IPS-18a (cell line): ENCODE measurements at regions not wholly inside any gene's neighbourhood (a gene's known extent, or its start where the extent isn't known, plus 50 kb on each side); places are given as distances from the start of the nearest gene placed in this dataset.

Experiments used
- H3K27ac ChIP-seq: one replicate; pipeline ENCODE4 v1.5.1; 2013; ENCODE audit warnings: low read length
- H3K27me3 ChIP-seq: one replicate; pipeline ENCODE4 v1.6.1; 2013; ENCODE audit warnings: mild to moderate bottlenecking, low read length; ENCODE audit not compliant: control insufficient read depth, insufficient read depth
- H3K36me3 ChIP-seq: one replicate; pipeline ENCODE4 v1.6.1; 2013; ENCODE audit warnings: low read depth, low read length; ENCODE audit not compliant: control insufficient read depth
- H3K4me1 ChIP-seq: one replicate; pipeline ENCODE4 v1.6.1; 2013; ENCODE audit warnings: low read depth, low read length; ENCODE audit not compliant: control insufficient read depth
- H3K4me3 ChIP-seq: one replicate; pipeline ENCODE4 v1.5.1; 2013; ENCODE audit warnings: low read length
- H3K9ac ChIP-seq: one replicate; pipeline ENCODE4 v1.6.1; 2013; ENCODE audit warnings: mild to moderate bottlenecking, low read length, moderate library complexity
- H3K9me3 ChIP-seq: one replicate; pipeline ENCODE4 v1.6.1; 2013; ENCODE audit warnings: low read depth, low read length; ENCODE audit not compliant: control insufficient read depth

- H3K9me3 ChIP-seq = no peaks in the 10 kb centered on the region
- no peaks in the 10 kb centered on the region for H3K4me1 ChIP-seq
- H3K4me3 ChIP-seq = no peak overlapping the region
- H3K9ac ChIP-seq = no peak overlapping the region
- no peak overlapping the region for H3K27ac ChIP-seq
- no peaks in the 10 kb centered on the region for H3K36me3 ChIP-seq
- H3K27me3 ChIP-seq = no peaks in the 10 kb centered on the region
Measured at GRCh38 chr4:179817317-179817716, 2375.1 kb upstream of the AGA start.

GRCh38 chr4:179823342-179823741, 2381.1 kb upstream of the AGA start:
- Histone ChIP-seq H3K27me3 (no peaks in the 10 kb centered on the region), H3K27ac (no peak overlapping the region), H3K36me3 (no peaks in the 10 kb centered on the region), H3K4me1 (no peaks in the 10 kb centered on the region), H3K9ac (no peak overlapping the region), H3K9me3 (no peaks in the 10 kb centered on the region), H3K4me3 (no peak overlapping the region)

- Histone ChIP-seq H3K4me3 (no peak overlapping the region), H3K27ac (no peak overlapping the region), H3K4me1 (no peaks in the 10 kb centered on the region)
Measured at GRCh38 chr4:179831274-179831673, 2389.0 kb upstream of the AGA start.

GRCh38 chr4:179836179-179837075, 2394.2 kb upstream of the AGA start:
- Histone ChIP-seq H3K4me1 (no peaks in the 10 kb centered on the region), H3K9me3 (no peaks in the 10 kb centered on the region), H3K36me3 (no peaks in the 10 kb centered on the region), H3K4me3 (no peak overlapping the region), H3K9ac (no peak overlapping the region), H3K27me3 (no peaks in the 10 kb centered on the region), H3K27ac (no peak overlapping the region)

More at GRCh38 chr4:179831274-179831673, 2389.0 kb upstream of the AGA start:
- Histone ChIP-seq H3K9ac (no peak overlapping the region), H3K36me3 (no peaks in the 10 kb centered on the region), H3K9me3 (no peaks in the 10 kb centered on the region), H3K27me3 (no peaks in the 10 kb centered on the region)

GRCh38 chr4:179843370-179843769, 2399.8 kb upstream of the TENM3 start:
- H3K36me3 ChIP-seq = no peaks in the 10 kb centered on the region
- no peak overlapping the region for H3K4me3 ChIP-seq
- no peaks in the 10 kb centered on the region for H3K9me3 ChIP-seq
- H3K4me1 ChIP-seq = no peaks in the 10 kb centered on the region
- H3K9ac ChIP-seq = no peak overlapping the region
- H3K27me3 ChIP-seq = no peaks in the 10 kb centered on the region
- no peak overlapping the region for H3K27ac ChIP-seq

GRCh38 chr4:179855469-179855868, 2387.7 kb upstream of the TENM3 start:
- H3K27ac ChIP-seq = no peak overlapping the region

GRCh38 chr4:179858221-179858620, 2385.0 kb upstream of the TENM3 start:
- H3K27me3 ChIP-seq = no peaks in the 10 kb centered on the region
- H3K4me3 ChIP-seq = no peak overlapping the region
- H3K36me3 ChIP-seq = no peaks in the 10 kb centered on the region
- no peak overlapping the region for H3K9ac ChIP-seq
- H3K4me1 ChIP-seq = no peaks in the 10 kb centered on the region
- no peak overlapping the region for H3K27ac ChIP-seq
- no peaks in the 10 kb centered on the region for H3K9me3 ChIP-seq

More at GRCh38 chr4:179855469-179855868, 2387.7 kb upstream of the TENM3 start:
- Histone ChIP-seq H3K36me3 (no peaks in the 10 kb centered on the region), H3K4me1 (no peaks in the 10 kb centered on the region), H3K9me3 (no peaks in the 10 kb centered on the region), H3K9ac (no peak overlapping the region), H3K4me3 (no peak overlapping the region), H3K27me3 (no peaks in the 10 kb centered on the region)

GRCh38 chr4:179867300-179867878, 2375.8 kb upstream of the TENM3 start:
- Histone ChIP-seq H3K9ac (no peak overlapping the region), H3K36me3 (no peaks in the 10 kb centered on the region), H3K4me3 (no peak overlapping the region), H3K27ac (no peak overlapping the region), H3K27me3 (no peaks in the 10 kb centered on the region), H3K4me1 (no peaks in the 10 kb centered on the region), H3K9me3 (no peaks in the 10 kb centered on the region)

- Histone ChIP-seq H3K9ac (no peak overlapping the region), H3K27ac (no peak overlapping the region), H3K36me3 (no peaks in the 10 kb centered on the region), H3K9me3 (no peaks in the 10 kb centered on the region), H3K27me3 (no peaks in the 10 kb centered on the region), H3K4me3 (no peak overlapping the region), H3K4me1 (no peaks in the 10 kb centered on the region)
Measured at GRCh38 chr4:179871726-179872125, 2371.5 kb upstream of the TENM3 start.

GRCh38 chr4:179872755-179873154, 2370.4 kb upstream of the TENM3 start:
- Histone ChIP-seq H3K27ac (no peak overlapping the region), H3K27me3 (no peaks in the 10 kb centered on the region), H3K9me3 (no peaks in the 10 kb centered on the region), H3K4me1 (no peaks in the 10 kb centered on the region), H3K4me3 (no peak overlapping the region), H3K36me3 (no peaks in the 10 kb centered on the region), H3K9ac (no peak overlapping the region)

GRCh38 chr4:179880756-179881155, 2362.4 kb upstream of the TENM3 start:
- no peak overlapping the region for H3K9ac ChIP-seq
- H3K27ac ChIP-seq = no peak overlapping the region
- no peak overlapping the region for H3K4me3 ChIP-seq
- no peaks in the 10 kb centered on the region for H3K4me1 ChIP-seq
- H3K27me3 ChIP-seq = no peaks in the 10 kb centered on the region
- H3K9me3 ChIP-seq = no peaks in the 10 kb centered on the region
- H3K36me3 ChIP-seq = no peaks in the 10 kb centered on the region
